Upper lobe of right lung (tissue), 1 donor: ENCODE measurements at regions not wholly inside any gene's neighbourhood (a gene's known extent, or its start where the extent isn't known, plus 50 kb on each side); places are given as distances from the start of the nearest gene placed in this dataset.
"Not testable (repeated sequence)": the region's sequence is repeated elsewhere in the genome, so short reads cannot be mapped to it uniquely, and the experiment has no call there.

Experiments used
- ATAC-seq: fragments of 200-7000 bp; cut with Tn5 transposase; one replicate; pipeline ENCODE4 v1.9.1; 2020; ENCODE audit warnings: mild to moderate bottlenecking, moderate library complexity
- DNase-seq: peaks from one replicate; pipeline ENCODE4 v3.0.0-alpha.2; 2020
- H3K27ac ChIP-seq: fragments of 200-600 bp; one replicate; pipeline ENCODE4 v1.8.0; 2022
- H3K27me3 ChIP-seq: fragments of 200-600 bp; one replicate; pipeline ENCODE4 v1.8.0; 2022; ENCODE audit warnings: mild to moderate bottlenecking
- H3K36me3 ChIP-seq: fragments of 200-600 bp; one replicate; pipeline ENCODE4 v1.8.0; 2022
- H3K4me1 ChIP-seq: fragments of 200-600 bp; one replicate; pipeline ENCODE4 v1.8.0; 2022
- H3K4me3 ChIP-seq: fragments of 200-600 bp; one replicate; pipeline ENCODE4 v1.8.0; 2022; ENCODE audit warnings: mild to moderate bottlenecking
- H3K9me3 ChIP-seq: fragments of 200-600 bp; one replicate; pipeline ENCODE4 v1.8.0; 2022
- intact Hi-C: fragments of 100-400 bp; cut with DNase I; formaldehyde crosslinking; loops from one replicate; pipeline ENCODE4 v1.11.0; 2022
- TF ChIP-seq, protein P1 (sequence below): fragments of 200-600 bp; IDR thresholded peaks from one replicate; pipeline ENCODE4 v1.8.0; 2022; ENCODE audit warnings: antibody characterized with exemption
- donor health status: DM: no; HTN: yes; CAD: no; lungs with severe emphysema.

DNA sequence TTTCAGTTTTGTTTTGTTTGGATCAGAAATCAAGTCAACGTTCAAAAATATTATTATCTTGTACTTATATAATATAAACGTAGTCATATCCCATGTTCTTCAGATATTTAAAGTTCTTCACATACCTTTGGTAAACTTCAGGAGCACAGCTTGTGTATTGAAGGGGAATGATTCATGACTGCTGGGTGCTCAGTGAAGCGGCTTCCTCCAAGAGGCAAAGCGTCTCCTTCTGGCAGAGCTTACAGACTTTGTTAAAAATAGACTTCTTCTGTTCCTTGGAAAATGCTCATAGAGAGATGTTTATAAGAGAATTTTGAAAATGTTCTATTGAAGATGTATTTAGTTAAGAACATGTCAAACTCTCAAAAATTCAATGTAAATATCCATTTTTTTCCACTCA, 155.6 kb upstream of the CNTNAP4 start:
- Histone ChIP-seq H3K4me1 (no peaks in the 10 kb centered on the region), H3K9me3 (no peaks in the 10 kb centered on the region), H3K27ac (no peak overlapping the region), H3K27me3 (no peaks in the 10 kb centered on the region), H3K36me3 (no peaks in the 10 kb centered on the region), H3K4me3 (no peak overlapping the region)
- ATAC-seq (no peak), DNase-seq (no peak)
- intact Hi-C loops, result no loop called here
- TF ChIP-seq, protein P1, sequence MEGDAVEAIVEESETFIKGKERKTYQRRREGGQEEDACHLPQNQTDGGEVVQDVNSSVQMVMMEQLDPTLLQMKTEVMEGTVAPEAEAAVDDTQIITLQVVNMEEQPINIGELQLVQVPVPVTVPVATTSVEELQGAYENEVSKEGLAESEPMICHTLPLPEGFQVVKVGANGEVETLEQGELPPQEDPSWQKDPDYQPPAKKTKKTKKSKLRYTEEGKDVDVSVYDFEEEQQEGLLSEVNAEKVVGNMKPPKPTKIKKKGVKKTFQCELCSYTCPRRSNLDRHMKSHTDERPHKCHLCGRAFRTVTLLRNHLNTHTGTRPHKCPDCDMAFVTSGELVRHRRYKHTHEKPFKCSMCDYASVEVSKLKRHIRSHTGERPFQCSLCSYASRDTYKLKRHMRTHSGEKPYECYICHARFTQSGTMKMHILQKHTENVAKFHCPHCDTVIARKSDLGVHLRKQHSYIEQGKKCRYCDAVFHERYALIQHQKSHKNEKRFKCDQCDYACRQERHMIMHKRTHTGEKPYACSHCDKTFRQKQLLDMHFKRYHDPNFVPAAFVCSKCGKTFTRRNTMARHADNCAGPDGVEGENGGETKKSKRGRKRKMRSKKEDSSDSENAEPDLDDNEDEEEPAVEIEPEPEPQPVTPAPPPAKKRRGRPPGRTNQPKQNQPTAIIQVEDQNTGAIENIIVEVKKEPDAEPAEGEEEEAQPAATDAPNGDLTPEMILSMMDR, result no peak

GRCh38 chr16:76123966-76124365, 153.2 kb upstream of the CNTNAP4 start:
- no peak for ATAC-seq

GRCh38 chr16:76125871-76126270, 151.3 kb upstream of the CNTNAP4 start:
- TF ChIP-seq, protein P1, result no peak
- Histone ChIP-seq H3K27me3 (no peaks in the 10 kb centered on the region), H3K36me3 (no peaks in the 10 kb centered on the region), H3K27ac (no peak overlapping the region), H3K4me3 (no peak overlapping the region), H3K9me3 (no peaks in the 10 kb centered on the region), H3K4me1 (no peaks in the 10 kb centered on the region)
- no peak for DNase-seq
- intact Hi-C loops, result no loop called here
- ATAC-seq, result no peak

More at GRCh38 chr16:76123966-76124365, 153.2 kb upstream of the CNTNAP4 start:
- TF ChIP-seq, protein P1, result no peak
- no peaks in the 10 kb centered on the region for H3K9me3 ChIP-seq
- H3K4me3 ChIP-seq, result no peak overlapping the region
- H3K4me1 ChIP-seq, result no peaks in the 10 kb centered on the region
- intact Hi-C loops, result no loop called here
- no peak for DNase-seq
- no peak overlapping the region for H3K27ac ChIP-seq
- H3K27me3 ChIP-seq, result no peaks in the 10 kb centered on the region
- H3K36me3 ChIP-seq, result no peaks in the 10 kb centered on the region

DNA sequence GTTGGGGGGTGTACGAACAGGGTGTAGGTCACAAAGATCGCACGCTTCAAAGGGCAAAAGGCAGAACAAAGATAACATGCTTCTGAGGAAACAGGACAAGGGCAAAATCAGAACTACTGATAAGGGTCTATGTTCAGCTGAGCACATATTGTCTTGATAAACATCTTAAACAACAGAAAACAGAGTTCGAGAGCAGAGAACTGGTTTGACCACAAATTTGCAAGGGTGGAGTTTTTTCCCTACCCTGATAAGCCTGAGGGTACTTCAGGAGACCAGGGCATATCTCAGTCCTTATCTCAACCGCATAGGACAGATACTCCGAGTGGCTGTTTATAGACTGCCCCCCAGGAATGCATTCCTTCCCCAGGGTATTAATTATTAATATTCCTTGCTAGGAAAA, 139.1 kb upstream of the CNTNAP4 start:
- H3K9me3 ChIP-seq, DNase-seq, H3K4me3 ChIP-seq, H3K36me3 ChIP-seq, H3K4me1 ChIP-seq, intact Hi-C loops, ATAC-seq, H3K27ac ChIP-seq, H3K27me3 ChIP-seq: not testable (repeated sequence)

GRCh38 chr16:76157629-76158028, 119.6 kb upstream of the CNTNAP4 start:
- no peak overlapping the region for H3K27ac ChIP-seq
- intact Hi-C loops, result no loop called here
- ATAC-seq (no peak), DNase-seq (no peak)
- H3K9me3 ChIP-seq, result no peaks in the 10 kb centered on the region
- no peaks in the 10 kb centered on the region for H3K36me3 ChIP-seq
- H3K4me1 ChIP-seq, result no peaks in the 10 kb centered on the region
- H3K4me3 ChIP-seq, result no peak overlapping the region
- TF ChIP-seq, protein P1, result no peak
- H3K27me3 ChIP-seq, result no peaks in the 10 kb centered on the region

DNA sequence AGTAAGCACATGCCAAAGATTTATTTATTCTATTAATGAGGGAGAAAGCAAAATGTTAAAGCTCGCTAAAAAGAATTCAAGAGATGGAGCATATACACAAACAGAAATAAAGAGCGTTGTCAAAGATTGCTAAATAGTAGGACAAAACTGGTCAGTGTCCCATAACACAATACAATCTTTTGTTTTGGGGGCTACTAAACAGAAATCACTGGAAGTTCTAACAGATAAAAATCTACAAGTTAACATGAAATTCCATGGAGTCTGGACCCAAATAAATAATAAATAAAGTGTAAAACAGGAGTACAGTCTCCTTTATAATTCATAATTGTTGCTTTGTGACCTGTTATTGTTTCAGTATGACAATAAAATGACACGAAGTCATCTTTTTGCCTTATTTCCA, 115.2 kb upstream of the CNTNAP4 start:
- TF ChIP-seq, protein P1, result no peak
- no peak overlapping the region for H3K27ac ChIP-seq
- no peaks in the 10 kb centered on the region for H3K9me3 ChIP-seq
- H3K4me1 ChIP-seq, result no peaks in the 10 kb centered on the region
- no peaks in the 10 kb centered on the region for H3K27me3 ChIP-seq
- DNase-seq, result no peak
- no peak overlapping the region for H3K4me3 ChIP-seq
- ATAC-seq, result no peak
- intact Hi-C loops, result no loop called here
- no peaks in the 10 kb centered on the region for H3K36me3 ChIP-seq
